ENCODE measurements at regions not wholly inside any gene's neighbourhood (a gene's known extent, or its start where the extent isn't known, plus 50 kb on each side); places are given as distances from the start of the nearest gene placed in this dataset.

DNA sequence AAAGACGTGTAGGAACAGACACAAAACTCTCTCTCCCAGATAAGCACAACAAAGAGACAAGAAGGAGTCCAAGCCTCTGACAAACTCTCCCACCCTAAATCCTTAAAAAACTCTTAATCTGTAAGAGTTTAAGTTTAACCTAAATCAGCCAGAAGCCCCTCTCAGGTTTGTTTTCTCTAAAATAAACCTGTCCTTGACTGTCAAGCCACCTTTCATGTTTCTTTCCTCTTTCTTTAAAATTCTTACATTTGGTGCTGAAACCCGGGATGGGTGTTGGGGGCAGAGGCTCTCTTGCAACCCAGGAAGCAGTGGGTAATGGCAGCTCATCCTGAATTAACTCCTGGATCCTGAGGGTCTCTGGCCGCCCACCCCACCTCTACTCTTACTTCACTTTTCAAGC, 107.8 kb upstream of the TENT5D start:
- TF ChIP-seq, protein P1, sequence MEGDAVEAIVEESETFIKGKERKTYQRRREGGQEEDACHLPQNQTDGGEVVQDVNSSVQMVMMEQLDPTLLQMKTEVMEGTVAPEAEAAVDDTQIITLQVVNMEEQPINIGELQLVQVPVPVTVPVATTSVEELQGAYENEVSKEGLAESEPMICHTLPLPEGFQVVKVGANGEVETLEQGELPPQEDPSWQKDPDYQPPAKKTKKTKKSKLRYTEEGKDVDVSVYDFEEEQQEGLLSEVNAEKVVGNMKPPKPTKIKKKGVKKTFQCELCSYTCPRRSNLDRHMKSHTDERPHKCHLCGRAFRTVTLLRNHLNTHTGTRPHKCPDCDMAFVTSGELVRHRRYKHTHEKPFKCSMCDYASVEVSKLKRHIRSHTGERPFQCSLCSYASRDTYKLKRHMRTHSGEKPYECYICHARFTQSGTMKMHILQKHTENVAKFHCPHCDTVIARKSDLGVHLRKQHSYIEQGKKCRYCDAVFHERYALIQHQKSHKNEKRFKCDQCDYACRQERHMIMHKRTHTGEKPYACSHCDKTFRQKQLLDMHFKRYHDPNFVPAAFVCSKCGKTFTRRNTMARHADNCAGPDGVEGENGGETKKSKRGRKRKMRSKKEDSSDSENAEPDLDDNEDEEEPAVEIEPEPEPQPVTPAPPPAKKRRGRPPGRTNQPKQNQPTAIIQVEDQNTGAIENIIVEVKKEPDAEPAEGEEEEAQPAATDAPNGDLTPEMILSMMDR (IDR thresholded peaks at IDR 0.05; ENCODE audit: low read depth, low read length): no peak
- Histone ChIP-seq H3K27me3 (ENCODE audit: insufficient read depth, low read depth, severe bottlenecking) (peaks cover 10% of the 10 kb centered on the region), H3K4me3 (ENCODE audit: low read depth, low read length) (no peak overlapping the region), H3K36me3 (no peaks in the 10 kb centered on the region), H3K27ac (no peak overlapping the region), H3K9me3 (ENCODE audit: severe bottlenecking) (no peaks in the 10 kb centered on the region)
- DNase-seq: no peak

DNA sequence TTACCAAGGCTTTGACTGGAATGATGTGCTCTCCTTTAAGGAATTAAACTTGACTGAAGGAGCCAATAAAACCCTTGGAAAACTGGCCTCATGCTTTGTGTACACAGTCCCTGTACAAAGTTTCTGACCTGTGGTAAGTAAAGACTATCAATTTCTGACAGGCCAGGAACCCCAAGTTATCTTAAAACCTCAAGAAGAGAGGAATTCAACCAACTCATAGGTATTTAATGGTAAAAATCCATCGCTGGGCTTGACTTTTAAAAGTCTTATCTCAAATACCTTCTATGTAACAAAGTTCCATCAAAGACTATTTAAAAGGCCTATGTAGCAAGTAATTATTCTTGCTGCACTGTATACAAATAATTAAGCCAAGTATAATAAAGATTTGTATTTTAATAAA, 103.7 kb upstream of the TENT5D start:
- peaks cover 12% of the 10 kb centered on the region for H3K27me3 ChIP-seq (ENCODE audit: insufficient read depth, low read depth, severe bottlenecking)
- H3K9me3 ChIP-seq (ENCODE audit: severe bottlenecking): no peaks in the 10 kb centered on the region
- H3K27ac ChIP-seq: no peak overlapping the region
- no peaks in the 10 kb centered on the region for H3K36me3 ChIP-seq
- H3K4me3 ChIP-seq (ENCODE audit: low read depth, low read length): no peak overlapping the region
- TF ChIP-seq, protein P1 (IDR thresholded peaks at IDR 0.05; ENCODE audit: low read depth, low read length): no peak
- no peak for DNase-seq

DNA sequence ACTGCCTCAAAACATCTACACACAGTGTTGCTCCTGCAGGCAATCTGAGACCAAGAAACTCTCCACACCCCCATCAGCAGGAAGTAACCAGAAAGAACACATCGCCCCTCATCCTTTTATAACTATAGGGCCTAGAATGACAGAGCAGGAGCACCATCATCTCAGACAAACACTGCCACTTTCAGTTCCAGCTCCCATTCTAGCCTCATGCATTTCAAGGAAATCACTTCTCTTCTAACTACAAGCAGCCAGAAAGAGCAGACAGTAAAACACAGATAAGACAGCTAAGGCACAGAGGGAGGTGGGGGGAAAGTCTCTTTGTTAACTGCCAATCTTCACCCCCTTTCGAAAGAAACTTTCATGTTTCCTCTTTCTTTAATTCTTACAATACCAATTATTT, 102.6 kb upstream of the TENT5D start:
- Histone ChIP-seq H3K27ac (no peak overlapping the region), H3K4me3 (ENCODE audit: low read depth, low read length) (no peak overlapping the region), H3K9me3 (ENCODE audit: severe bottlenecking) (no peaks in the 10 kb centered on the region), H3K27me3 (ENCODE audit: insufficient read depth, low read depth, severe bottlenecking) (peaks cover 12% of the 10 kb centered on the region), H3K36me3 (no peaks in the 10 kb centered on the region)
- DNase-seq: no peak
- TF ChIP-seq, protein P1 (IDR thresholded peaks at IDR 0.05; ENCODE audit: low read depth, low read length): no peak

DNA sequence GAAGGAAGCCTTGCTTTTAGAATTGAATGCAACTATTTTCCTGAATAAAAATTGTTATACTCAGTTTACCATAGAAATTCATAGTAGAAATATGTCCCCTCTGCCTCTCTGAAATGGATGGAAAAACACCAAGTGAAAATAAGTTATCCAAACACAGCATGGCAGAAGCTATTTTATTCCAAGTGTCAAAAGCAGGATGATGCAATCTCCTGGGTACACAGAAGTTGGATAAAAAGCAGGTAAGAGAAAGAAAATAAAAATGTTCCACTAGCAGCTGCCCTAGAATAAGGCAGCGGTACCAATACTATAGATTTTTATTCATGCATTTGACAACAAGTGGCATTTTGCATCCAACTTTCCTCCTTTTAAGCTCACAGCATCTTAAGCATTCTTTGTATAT, 89.0 kb upstream of the TENT5D start:
- H3K36me3 ChIP-seq: no peaks in the 10 kb centered on the region
- H3K27ac ChIP-seq: no peak overlapping the region
- H3K27me3 ChIP-seq (ENCODE audit: insufficient read depth, low read depth, severe bottlenecking): peaks cover 5% of the 10 kb centered on the region
- DNase-seq: no peak
- H3K4me3 ChIP-seq (ENCODE audit: low read depth, low read length): no peak overlapping the region
- H3K9me3 ChIP-seq (ENCODE audit: severe bottlenecking): no peaks in the 10 kb centered on the region
- TF ChIP-seq, protein P1 (IDR thresholded peaks at IDR 0.05; ENCODE audit: low read depth, low read length): no peak

DNA sequence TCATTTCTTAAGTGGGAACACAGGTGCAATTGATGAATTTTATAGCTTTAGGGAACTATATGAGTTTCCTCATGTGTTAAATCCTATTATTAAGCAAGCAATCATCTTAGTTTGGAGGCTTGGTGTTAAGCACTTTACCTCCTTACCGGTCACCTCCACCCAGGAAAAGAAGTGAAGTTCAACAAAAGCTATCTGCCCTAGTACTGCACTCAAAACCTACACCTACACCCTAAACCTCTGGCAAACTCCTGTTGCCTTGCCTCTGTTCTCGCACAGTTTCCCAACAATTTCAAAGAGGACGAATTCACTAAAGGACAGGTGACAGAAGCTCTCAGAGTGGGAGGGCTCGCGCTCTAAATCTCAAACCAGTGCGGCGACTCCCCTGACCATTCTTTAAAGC, 85.7 kb upstream of the TENT5D start:
- TF ChIP-seq, protein P1 (IDR thresholded peaks at IDR 0.05; ENCODE audit: low read depth, low read length): no peak
- DNase-seq: no peak
- Histone ChIP-seq H3K27ac (no peak overlapping the region), H3K36me3 (no peaks in the 10 kb centered on the region), H3K27me3 (ENCODE audit: insufficient read depth, low read depth, severe bottlenecking) (peaks cover 5% of the 10 kb centered on the region), H3K9me3 (ENCODE audit: severe bottlenecking) (no peaks in the 10 kb centered on the region), H3K4me3 (ENCODE audit: low read depth, low read length) (no peak overlapping the region)

DNA sequence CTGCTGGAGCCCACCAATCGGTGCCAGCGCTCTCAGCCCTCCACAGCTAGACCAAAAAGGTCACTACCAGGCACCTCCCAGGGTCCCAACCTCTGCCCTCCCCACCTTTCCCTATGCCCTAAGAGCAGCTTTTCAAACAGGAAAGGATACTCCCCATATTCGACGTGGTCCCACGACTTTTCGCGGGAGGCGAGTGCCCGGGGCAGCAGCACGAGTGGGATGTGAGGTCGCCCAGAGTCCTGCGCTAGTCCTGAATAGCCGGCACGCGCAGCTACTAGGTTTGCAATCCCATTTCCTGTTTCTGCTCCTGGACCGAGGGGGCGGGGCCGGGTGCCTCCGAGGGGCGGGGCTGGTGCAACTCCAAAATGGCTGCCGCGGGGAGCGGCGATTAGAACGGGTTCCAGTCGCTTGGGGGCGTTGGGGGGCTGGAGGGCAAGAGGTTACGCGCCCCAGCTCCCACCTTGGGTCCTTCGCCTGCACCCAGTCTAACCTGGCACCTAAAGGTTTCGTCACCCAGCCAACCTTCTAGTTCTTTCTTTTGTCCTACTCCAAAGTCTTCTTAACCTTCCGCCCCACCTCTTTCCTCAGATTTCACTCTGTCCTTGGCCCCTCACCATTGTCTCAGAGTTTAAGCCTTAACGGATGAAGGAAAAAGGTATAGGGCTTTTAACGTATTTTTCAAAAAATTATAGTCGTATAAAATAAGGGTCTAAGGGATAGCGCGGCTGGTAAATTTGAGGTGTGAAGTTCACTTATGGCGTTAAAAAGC, 85.0 kb upstream of the TENT5D start:
- DNase-seq: no peak
- TF ChIP-seq, protein P1 (IDR thresholded peaks at IDR 0.05; ENCODE audit: low read depth, low read length): no peak
- Histone ChIP-seq H3K36me3 (no peaks in the 10 kb centered on the region), H3K4me3 (ENCODE audit: low read depth, low read length) (no peak overlapping the region), H3K9me3 (ENCODE audit: severe bottlenecking) (no peaks in the 10 kb centered on the region), H3K27me3 (ENCODE audit: insufficient read depth, low read depth, severe bottlenecking) (peaks cover 5% of the 10 kb centered on the region), H3K27ac (no peak overlapping the region)
